HG02763 (cell line): ENCODE measurements at regions not wholly inside any gene's neighbourhood (a gene's known extent, or its start where the extent isn't known, plus 50 kb on each side); places are given as distances from the start of the nearest gene placed in this dataset.

Experiments used
- ATAC-seq: cut with Tn5 transposase; IDR thresholded peaks from one replicate; pipeline ENCODE4 v1.9.1; 2021; ENCODE audit warnings: mild to moderate bottlenecking, moderate library complexity; ENCODE audit not compliant: unreplicated experiment

- ATAC-seq = no peak
These were observed 182.2 kb downstream of the FOXO1 start for GRCh38 chr13:40484101-40484800.

- no peak for ATAC-seq
These were observed 181.5 kb downstream of the FOXO1 start for GRCh38 chr13:40484974-40485373.

GRCh38 chr13:40485611-40486517, 180.6 kb downstream of the FOXO1 start:
- ATAC-seq = no peak

GRCh38 chr13:40486518-40487163, 179.8 kb downstream of the FOXO1 start:
- ATAC-seq = no peak

GRCh38 chr13:40488869-40489391, 177.5 kb downstream of the FOXO1 start:
- no peak for ATAC-seq

GRCh38 chr13:40490086-40490758, 176.2 kb downstream of the FOXO1 start:
- no peak for ATAC-seq

GRCh38 chr13:40492511-40492910, 173.9 kb downstream of the FOXO1 start:
- no peak for ATAC-seq

- no peak for ATAC-seq
These were observed 171.9 kb downstream of the FOXO1 start for GRCh38 chr13:40494513-40494912.

GRCh38 chr13:40494946-40495620, 171.4 kb downstream of the FOXO1 start:
- no peak for ATAC-seq

GRCh38 chr13:40495621-40496001, 170.8 kb downstream of the FOXO1 start:
- no peak for ATAC-seq

GRCh38 chr13:40496035-40496810, 170.2 kb downstream of the FOXO1 start:
- ATAC-seq = no peak

- no peak for ATAC-seq
These were observed 168.0 kb downstream of the FOXO1 start for GRCh38 chr13:40498461-40498860.

GRCh38 chr13:40502236-40502635, 164.2 kb downstream of the FOXO1 start:
- ATAC-seq = no peak

GRCh38 chr13:40503011-40503410, 163.4 kb downstream of the FOXO1 start:
- ATAC-seq = no peak

GRCh38 chr13:40503966-40504591, 162.4 kb downstream of the FOXO1 start:
- no peak for ATAC-seq

- no peak for ATAC-seq
These were observed 161.8 kb downstream of the FOXO1 start for GRCh38 chr13:40504641-40505040.

- no peak for ATAC-seq
These were observed 161.2 kb downstream of the FOXO1 start for GRCh38 chr13:40505196-40505595.
